OCI-LY1 (cell line): ENCODE measurements at regions not wholly inside any gene's neighbourhood (a gene's known extent, or its start where the extent isn't known, plus 50 kb on each side); places are given as distances from the start of the nearest gene placed in this dataset.

ENCODE experiments used
- H2AFZ ChIP-seq: fragments of 200-600 bp; sonication (generic), shearing (Covaris generic); 2 replicates; pipeline ENCODE4 v1.6.0; 2014; ENCODE audit warnings: antibody characterized with exemption, mild to moderate bottlenecking, low read length
- H3F3A ChIP-seq: fragments of 200-600 bp; sonication (generic), shearing (Covaris generic); 2 replicates; pipeline ENCODE4 v1.6.0; 2014; ENCODE audit warnings: mild to moderate bottlenecking, antibody characterized with exemption, low read length, moderate library complexity; ENCODE audit not compliant: insufficient read depth
- H3K27ac ChIP-seq: fragments of 200-600 bp; sonication (generic); 2 replicates; pipeline ENCODE4 v1.5.1; 2014; ENCODE audit warnings: low read length, mixed run types, mild to moderate bottlenecking, low read depth; ENCODE audit not compliant: poor library complexity, severe bottlenecking
- H3K27me3 ChIP-seq: fragments of 200-600 bp; sonication (generic); 2 replicates; pipeline ENCODE4 v1.6.0; 2014; ENCODE audit warnings: antibody characterized with exemption, mild to moderate bottlenecking, low read length, moderate library complexity; ENCODE audit not compliant: insufficient read depth
- H3K36me3 ChIP-seq: fragments of 200-600 bp; sonication (generic); 2 replicates; pipeline ENCODE4 v1.6.1; 2014; ENCODE audit warnings: mild to moderate bottlenecking, antibody characterized with exemption, low read length, moderate library complexity, mixed read lengths; ENCODE audit not compliant: insufficient read depth
- H3K4me1 ChIP-seq: fragments of 200-600 bp; sonication (generic); 2 replicates; pipeline ENCODE4 v1.5.1; 2014; ENCODE audit warnings: mild to moderate bottlenecking, low read length, moderate library complexity; ENCODE audit not compliant: insufficient read depth, severe bottlenecking
- H3K4me2 ChIP-seq: fragments of 200-600 bp; sonication (generic), shearing (Covaris generic); 2 replicates; pipeline ENCODE4 v1.6.1; 2014; ENCODE audit warnings: low read length
- H3K4me3 ChIP-seq: fragments of 200-600 bp; sonication (generic); 2 replicates; pipeline ENCODE4 v1.5.1; 2014; ENCODE audit warnings: low read length, low read depth, mild to moderate bottlenecking, mixed read lengths; ENCODE audit not compliant: poor library complexity, severe bottlenecking
- H3K79me2 ChIP-seq: fragments of 200-600 bp; shearing (Covaris generic); 2 replicates; pipeline ENCODE4 v1.6.1; 2016; ENCODE audit warnings: mixed run types, low read length, mixed read lengths; ENCODE audit not compliant: insufficient read depth
- H3K9ac ChIP-seq: fragments of 200-600 bp; sonication (generic), shearing (Covaris generic); 2 replicates; pipeline ENCODE4 v1.6.1; 2014; ENCODE audit warnings: mild to moderate bottlenecking, low read length, mixed read lengths
- H3K9me2 ChIP-seq: fragments of 200-600 bp; sonication (generic), shearing (Covaris generic); 2 replicates; pipeline ENCODE4 v1.6.1; 2014; ENCODE audit warnings: low read depth, mild to moderate bottlenecking, low read length, mixed read lengths
- H3K9me3 ChIP-seq: fragments of 200-600 bp; shearing (Covaris generic); 2 replicates; pipeline ENCODE4 v1.6.1; 2014; ENCODE audit warnings: low read length, mixed read lengths
- H4K20me1 ChIP-seq: fragments of 200-600 bp; sonication (generic), shearing (Covaris generic); 2 replicates; pipeline ENCODE4 v1.6.0; 2016; ENCODE audit warnings: mild to moderate bottlenecking, low read length; ENCODE audit not compliant: insufficient read depth
- CTCF ChIP-seq: fragments of 200-600 bp; sonication (generic), shearing (Covaris generic); IDR thresholded peaks from 2 replicates; pipeline ENCODE4 v1.5.1; 2017; ENCODE audit warnings: mild to moderate bottlenecking, antibody characterized with exemption, low read length, moderate library complexity, mixed read lengths
- EZH2 ChIP-seq: fragments of 200-600 bp; sonication (generic), shearing (Covaris generic); IDR thresholded peaks from 2 replicates; pipeline ENCODE4 v1.8.0; 2017; ENCODE audit warnings: borderline replicate concordance, mixed run types, mild to moderate bottlenecking, antibody characterized with exemption, low read length, moderate library complexity, mixed read lengths

DNA sequence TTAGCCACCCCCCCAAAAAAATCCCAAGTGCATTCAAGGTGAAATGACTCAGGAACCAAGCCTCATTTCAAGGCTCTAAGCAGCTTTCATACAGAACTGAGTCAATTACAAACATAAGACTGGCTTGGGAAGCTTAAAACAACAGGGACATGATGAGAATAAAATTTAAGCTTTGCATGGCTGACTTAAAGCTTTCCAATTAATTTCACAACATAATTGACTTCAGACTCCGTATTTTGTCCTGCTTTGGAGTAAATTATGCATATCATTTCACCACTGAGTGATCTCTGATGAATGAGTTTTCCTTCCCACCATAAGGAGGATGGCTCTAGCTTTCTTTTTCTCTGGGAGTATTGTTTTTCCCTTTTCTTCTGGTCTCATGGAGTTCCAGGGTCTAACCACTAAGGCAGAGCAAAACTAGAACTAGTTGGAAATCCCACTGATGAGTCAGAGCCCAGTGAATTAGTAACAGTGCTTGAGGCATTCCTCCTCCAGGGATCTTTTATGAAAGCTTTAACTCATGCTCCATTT, 72.8 kb downstream of the XCL2 start:
- Histone ChIP-seq H3K9me3 (no peaks in the 10 kb centered on the region), H3K4me3 (no peak overlapping the region), H2AFZ (no peak overlapping the region), H3K36me3 (no peaks in the 10 kb centered on the region), H3K79me2 (no peaks in the 10 kb centered on the region), H3K4me2 (no peak overlapping the region), H3K9ac (no peak overlapping the region), H3K27ac (no peak overlapping the region), H4K20me1 (no peaks in the 10 kb centered on the region), H3K9me2 (no peaks in the 10 kb centered on the region), H3K4me1 (no peaks in the 10 kb centered on the region), H3F3A (no peaks in the 10 kb centered on the region), H3K27me3 (no peaks in the 10 kb centered on the region)
- TF ChIP-seq EZH2 (no peak), CTCF (no peak)

DNA sequence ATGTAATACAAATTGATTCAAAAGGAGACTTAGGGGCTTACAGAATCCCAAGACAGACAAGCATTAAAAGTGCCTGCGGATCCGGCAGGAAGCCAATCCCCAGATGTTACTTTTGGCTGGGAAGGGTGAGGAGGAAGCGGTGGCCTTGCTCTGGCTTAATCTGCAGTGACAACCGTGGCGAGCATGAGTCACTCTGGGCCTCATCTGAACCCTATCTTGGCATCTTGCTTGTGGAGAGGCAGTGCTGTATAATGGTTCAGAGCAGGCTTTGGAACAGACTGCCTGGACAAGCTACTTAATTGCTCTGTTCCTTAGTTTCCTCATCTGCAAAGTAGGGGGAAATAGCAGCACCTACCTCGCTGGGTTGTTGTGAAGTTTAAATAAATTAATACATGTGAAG, 74.1 kb downstream of the XCL2 start:
- Histone ChIP-seq H3K79me2 (no peaks in the 10 kb centered on the region), H3K9me2 (no peaks in the 10 kb centered on the region), H3K27ac (no peak overlapping the region), H4K20me1 (no peaks in the 10 kb centered on the region), H3K9me3 (no peaks in the 10 kb centered on the region), H3K4me2 (no peak overlapping the region), H3K36me3 (no peaks in the 10 kb centered on the region), H3K4me1 (no peaks in the 10 kb centered on the region), H3F3A (no peaks in the 10 kb centered on the region), H3K4me3 (no peak overlapping the region), H3K9ac (no peak overlapping the region), H2AFZ (no peak overlapping the region), H3K27me3 (no peaks in the 10 kb centered on the region)
- no peak for TF ChIP-seq CTCF
- no peak for TF ChIP-seq EZH2

GRCh38 chr1:168468822-168469221, 75.0 kb downstream of the XCL2 start:
- Histone ChIP-seq H3K9ac (no peak overlapping the region), H3F3A (no peaks in the 10 kb centered on the region), H2AFZ (no peak overlapping the region), H3K9me2 (no peaks in the 10 kb centered on the region), H3K4me1 (no peaks in the 10 kb centered on the region), H3K27ac (no peak overlapping the region), H3K27me3 (no peaks in the 10 kb centered on the region), H3K4me2 (no peak overlapping the region), H4K20me1 (no peaks in the 10 kb centered on the region), H3K9me3 (no peaks in the 10 kb centered on the region), H3K4me3 (no peak overlapping the region), H3K79me2 (no peaks in the 10 kb centered on the region), H3K36me3 (no peaks in the 10 kb centered on the region)
- no peak for TF ChIP-seq CTCF
- TF ChIP-seq EZH2, result no peak
